Spleen (tissue), 11 donors: ENCODE measurements at regions not wholly inside any gene's neighbourhood (a gene's known extent, or its start where the extent isn't known, plus 50 kb on each side); places are given as distances from the start of the nearest gene placed in this dataset.

ENCODE experiments used
- DNase-seq: peaks from one replicate; pipeline ENCODE4 v3.0.0-alpha.2; 2020
- H3K27ac ChIP-seq, 8 donors: fragments of 200-600 bp; sonication (generic) in 7 of 8; 1 replicate in 4 of 8; 2 replicates in 4 of 8; pipeline versions ENCODE4 v1.5.0 to v1.8.0; 2016 to 2021; ENCODE audit warnings: inconsistent platforms in 4 of 8, mild to moderate bottlenecking in 4 of 8, moderate library complexity in 1 of 8
- H3K27me3 ChIP-seq, 7 donors: fragments of 200-600 bp; sonication (generic) in 6 of 7; replicated peaks in 1 of 7; 1 replicate in 4 of 7; 2 replicates in 3 of 7; pipeline versions ENCODE4 v1.5.0 to v1.8.0; 2016 to 2021; ENCODE audit warnings: inconsistent platforms in 3 of 7, mild to moderate bottlenecking in 1 of 7
- H3K36me3 ChIP-seq, 6 donors: fragments of 200-600 bp; sonication (generic) in 5 of 6; 1 replicate in 4 of 6; 2 replicates in 2 of 6; pipeline versions ENCODE4 v1.5.0 to v1.8.0; 2016 to 2021; ENCODE audit warnings: inconsistent platforms in 2 of 6
- H3K4me1 ChIP-seq, 6 donors: fragments of 200-600 bp; sonication (generic) in 5 of 6; 1 replicate in 3 of 6; 2 replicates in 3 of 6; pipeline versions ENCODE4 v1.5.0 to v1.8.0; 2016 to 2021; ENCODE audit warnings: inconsistent platforms in 3 of 6
- H3K4me3 ChIP-seq, 8 donors: fragments of 200-600 bp; sonication (generic) in 7 of 8; 1 replicate in 4 of 8; 2 replicates in 4 of 8; pipeline versions ENCODE4 v1.5.0 to v1.8.0; 2016 to 2021; ENCODE audit warnings: inconsistent platforms in 4 of 8, mild to moderate bottlenecking in 4 of 8, moderate library complexity in 2 of 8
- H3K9me3 ChIP-seq, 8 donors: fragments of 200-600 bp; sonication (generic) in 7 of 8; 1 replicate in 4 of 8; 2 replicates in 4 of 8; pipeline versions ENCODE4 v1.5.0 to v1.8.0; 2016 to 2021; ENCODE audit warnings: inconsistent platforms in 4 of 8
- CTCF ChIP-seq, 11 experiments: fragments of 200-600 bp in 7 of 11; fragments of 450-650 bp in 4 of 11; sonication (generic) in 4 of 11; IDR thresholded peaks in 8 of 11; conservative IDR thresholded peaks in 3 of 11; 1 replicate in 7 of 11; 2 replicates in 4 of 11; pipeline versions ENCODE4 v1.4.0 to v1.8.0; 2016 to 2021; ENCODE audit warnings: antibody characterized with exemption in 11 of 11, inconsistent platforms in 4 of 11, mild to moderate bottlenecking in 1 of 11
- POLR2A ChIP-seq, 3 donors: fragments of 450-650 bp; IDR thresholded peaks; one replicate each; pipeline ENCODE4 v1.5.1; 2017; ENCODE audit warnings: antibody characterized with exemption in 3 of 3, mild to moderate bottlenecking in 1 of 3
- POLR2AphosphoS5 ChIP-seq, 3 donors: sonication (generic); formaldehyde crosslinking; IDR thresholded peaks; one replicate each; pipeline ENCODE4 v1.5.1; 2017; ENCODE audit warnings: antibody characterized with exemption in 3 of 3
- WGBS, 5 donors: extraction: QIAGEN DNeasy Blood & Tissue Kit in 3 of 5; methylation state at CpG; one replicate each; pipeline versions ENCODE4 v1.1.5 to v1.1.7; 2013 to 2018; 5-methylcytosine and 5-hydroxymethylcytosine counted together
- intact Hi-C: fragments of 100-400 bp; cut with DNase I; formaldehyde crosslinking; loops from one replicate; pipeline ENCODE4 v1.15.0; 2023; ENCODE audit warnings: low total_unique reads
- donor health status: healthy with polysubstance abuse.
- donor health status: DM: no; HTN: no; CAD: no; lungs with moderate emphysema.
- donor health status: DM: no; HTN: no; CAD: no.
- donor health status: Bipolar disorder and iron deficiency.
- donor health status: healthy.
- donor health status: DM: no; HTN: no; CAD: no.
- donor health status: DM: yes; HTN: yes; CAD: no.

GRCh38 chr6:14917109-14917910 is 328.6 kb upstream of the JARID2 start:
- TF ChIP-seq POLR2AphosphoS5 (IDR thresholded peaks at IDR 0.05) (no peak), POLR2A (IDR thresholded peaks at IDR 0.05) (no peak), CTCF (IDR thresholded peaks at IDR 0.05 in 8 of 11, conservative IDR thresholded peaks at IDR 0.05 in 3 of 11) (no peak)
- H3K4me3 ChIP-seq: no peak overlapping the region
- 78 to 89% (median 83%) methylated on average over 12 of the region's 12 CpGs for WGBS, 5 donors
- intact Hi-C loops: no loop called here
- no peak for DNase-seq
- peaks cover 1 to 53% (median 28%) of the 10 kb centered on the region in 6 donors for H3K4me1 ChIP-seq
- H3K27me3 ChIP-seq: no peaks in the 10 kb centered on the region
- no peaks in the 10 kb centered on the region for H3K36me3 ChIP-seq
- H3K9me3 ChIP-seq: no peaks in the 10 kb centered on the region
- H3K27ac ChIP-seq: no peak overlapping the region

GRCh38 chr6:14918200-14918907 is 327.5 kb upstream of the JARID2 start:
- intact Hi-C loops: no loop called here
- Histone ChIP-seq H3K4me3 (no peak overlapping the region), H3K27ac (peak overlapping the region in 1 of 8 donors; percentile 96), H3K9me3 (no peaks in the 10 kb centered on the region), H3K27me3 (no peaks in the 10 kb centered on the region), H3K36me3 (no peaks in the 10 kb centered on the region), H3K4me1 (peaks cover 3 to 59% (median 37%) of the 10 kb centered on the region in 6 donors)
- WGBS, 5 donors: 76 to 82% (median 77%) methylated on average over 16 of the region's 16 CpGs
- TF ChIP-seq CTCF (IDR thresholded peaks at IDR 0.05 in 8 of 11, conservative IDR thresholded peaks at IDR 0.05 in 3 of 11) (no peak), POLR2A (IDR thresholded peaks at IDR 0.05) (no peak), POLR2AphosphoS5 (IDR thresholded peaks at IDR 0.05) (no peak)
- DNase-seq: no peak

GRCh38 chr6:14919038-14919670 is 326.7 kb upstream of the JARID2 start:
- WGBS, 5 donors: 70 to 88% (median 87%) methylated on average over 9 of the region's 9 CpGs
- Histone ChIP-seq H3K27me3 (no peaks in the 10 kb centered on the region), H3K4me3 (no peak overlapping the region), H3K4me1 (peaks cover 3 to 67% (median 38%) of the 10 kb centered on the region in 6 donors), H3K9me3 (no peaks in the 10 kb centered on the region), H3K27ac (peak overlapping the region in 2 of 8 donors; percentile 93 to 96), H3K36me3 (no peaks in the 10 kb centered on the region)
- TF ChIP-seq POLR2AphosphoS5 (IDR thresholded peaks at IDR 0.05): no peak
- intact Hi-C loops: no loop called here
- no peak for DNase-seq

GRCh38 chr6:14920276-14920675 is 325.6 kb upstream of the JARID2 start:
- peak overlapping the region in 6 of 8 donors; percentile 83 to 96 (median 88) for H3K27ac ChIP-seq
- 83 to 95% (median 90%) methylated on average over 2 of the region's 2 CpGs for WGBS, 5 donors

More at GRCh38 chr6:14920276-14920675, 325.6 kb upstream of the JARID2 start:
- Histone ChIP-seq H3K4me1 (peaks cover 3 to 78% (median 40%) of the 10 kb centered on the region in 6 donors), H3K27me3 (no peaks in the 10 kb centered on the region), H3K36me3 (no peaks in the 10 kb centered on the region), H3K4me3 (peak overlapping the region in 1 of 8 donors; percentile 50), H3K9me3 (no peaks in the 10 kb centered on the region)
- intact Hi-C loops: no loop called here
- no peak for DNase-seq
- TF ChIP-seq CTCF (IDR thresholded peaks at IDR 0.05 in 8 of 11, conservative IDR thresholded peaks at IDR 0.05 in 3 of 11) (no peak), POLR2A (IDR thresholded peaks at IDR 0.05) (no peak), POLR2AphosphoS5 (IDR thresholded peaks at IDR 0.05) (no peak)
